ENCODE measurements at regions not wholly inside any gene's neighbourhood (a gene's known extent, or its start where the extent isn't known, plus 50 kb on each side); places are given as distances from the start of the nearest gene placed in this dataset.

- H3K4me3 ChIP-seq, result no peak overlapping the region
- intact Hi-C loops (cut with DNase I), result no loop called here
- H3K27ac ChIP-seq, result no peak overlapping the region
- TF ChIP-seq POLR2A (IDR thresholded peaks at IDR 0.05) (no peak), POLR2AphosphoS5 (IDR thresholded peaks at IDR 0.05; ENCODE audit: insufficient read depth in 1 of 2, low read depth in 1 of 2) (no peak), CTCF (IDR thresholded peaks at IDR 0.05) (no peak)
- H3K4me1 ChIP-seq, result no peaks in the 10 kb centered on the region
- no peaks in the 10 kb centered on the region for H3K27me3 ChIP-seq
- DNase-seq (ENCODE audit: extremely low spot score in 2 of 2), result no peak
- no peaks in the 10 kb centered on the region for H3K36me3 ChIP-seq
- H3K9me3 ChIP-seq, result no peaks in the 10 kb centered on the region
Measured at GRCh38 chr1:10914056-10914455, 98.4 kb upstream of the TARDBP start.

- DNase-seq (ENCODE audit: extremely low spot score in 2 of 2), result no peak
- intact Hi-C loops (cut with DNase I), result no loop called here
- Histone ChIP-seq H3K4me1 (no peaks in the 10 kb centered on the region), H3K9me3 (no peaks in the 10 kb centered on the region), H3K36me3 (no peaks in the 10 kb centered on the region), H3K27ac (no peak overlapping the region), H3K4me3 (no peak overlapping the region), H3K27me3 (no peaks in the 10 kb centered on the region)
- TF ChIP-seq POLR2AphosphoS5 (IDR thresholded peaks at IDR 0.05; ENCODE audit: insufficient read depth in 1 of 2, low read depth in 1 of 2) (no peak), POLR2A (IDR thresholded peaks at IDR 0.05) (no peak), CTCF (IDR thresholded peaks at IDR 0.05) (no peak)
Measured at GRCh38 chr1:10915594-10915993, 96.9 kb upstream of the TARDBP start.

- H3K27me3 ChIP-seq, result no peaks in the 10 kb centered on the region
- DNase-seq (ENCODE audit: extremely low spot score in 2 of 2), result no peak
- no peaks in the 10 kb centered on the region for H3K9me3 ChIP-seq
- no peak for TF ChIP-seq POLR2AphosphoS5 (IDR thresholded peaks at IDR 0.05; ENCODE audit: insufficient read depth in 1 of 2, low read depth in 1 of 2)
- TF ChIP-seq CTCF (IDR thresholded peaks at IDR 0.05), result no peak
- no peak for TF ChIP-seq POLR2A (IDR thresholded peaks at IDR 0.05)
- no peaks in the 10 kb centered on the region for H3K36me3 ChIP-seq
- no peaks in the 10 kb centered on the region for H3K4me1 ChIP-seq
- H3K4me3 ChIP-seq, result no peak overlapping the region
- intact Hi-C loops (cut with DNase I), result no loop called here
- H3K27ac ChIP-seq, result no peak overlapping the region
Measured at GRCh38 chr1:10916311-10916710, 96.1 kb upstream of the TARDBP start.

- no peak overlapping the region for H3K27ac ChIP-seq
- H3K4me1 ChIP-seq, result no peaks in the 10 kb centered on the region
- TF ChIP-seq POLR2A (IDR thresholded peaks at IDR 0.05) (no peak), POLR2AphosphoS5 (IDR thresholded peaks at IDR 0.05; ENCODE audit: insufficient read depth in 1 of 2, low read depth in 1 of 2) (no peak), CTCF (IDR thresholded peaks at IDR 0.05) (no peak)
- H3K27me3 ChIP-seq, result no peaks in the 10 kb centered on the region
- no peaks in the 10 kb centered on the region for H3K36me3 ChIP-seq
- H3K9me3 ChIP-seq, result no peaks in the 10 kb centered on the region
- intact Hi-C loops (cut with DNase I), result no loop called here
- no peak for DNase-seq (ENCODE audit: extremely low spot score in 2 of 2)
- H3K4me3 ChIP-seq, result no peak overlapping the region
Measured at GRCh38 chr1:10916991-10917390, 95.5 kb upstream of the TARDBP start.

- Histone ChIP-seq H3K36me3 (no peaks in the 10 kb centered on the region), H3K27ac (no peak overlapping the region), H3K4me3 (no peak overlapping the region), H3K27me3 (no peaks in the 10 kb centered on the region), H3K4me1 (no peaks in the 10 kb centered on the region), H3K9me3 (no peaks in the 10 kb centered on the region)
- DNase-seq (ENCODE audit: extremely low spot score in 2 of 2), result no peak
- TF ChIP-seq CTCF (IDR thresholded peaks at IDR 0.05) (no peak), POLR2AphosphoS5 (IDR thresholded peaks at IDR 0.05; ENCODE audit: insufficient read depth in 1 of 2, low read depth in 1 of 2) (no peak), POLR2A (IDR thresholded peaks at IDR 0.05) (no peak)
- intact Hi-C loops (cut with DNase I), result no loop called here
Measured at GRCh38 chr1:10917513-10918454, 94.7 kb upstream of the TARDBP start.

Data from vagina (tissue), 2 donors.